MM.1S (cell line): ENCODE measurements at regions not wholly inside any gene's neighbourhood (a gene's known extent, or its start where the extent isn't known, plus 50 kb on each side); places are given as distances from the start of the nearest gene placed in this dataset.

Experiments
- EZH2 ChIP-seq: fragments of 300-600 bp; sonication (generic); optimal IDR thresholded peaks from 2 replicates; pipeline ENCODE3; 2017; ENCODE audit warnings: low read depth, mild to moderate bottlenecking, antibody characterized with exemption, low read length, mixed read lengths
- EZH2phosphoT487 ChIP-seq: fragments of 300-600 bp; sonication (generic); IDR thresholded peaks from 2 replicates; pipeline ENCODE4 v1.6.1; 2018; ENCODE audit warnings: antibody characterized with exemption, low read length

DNA sequence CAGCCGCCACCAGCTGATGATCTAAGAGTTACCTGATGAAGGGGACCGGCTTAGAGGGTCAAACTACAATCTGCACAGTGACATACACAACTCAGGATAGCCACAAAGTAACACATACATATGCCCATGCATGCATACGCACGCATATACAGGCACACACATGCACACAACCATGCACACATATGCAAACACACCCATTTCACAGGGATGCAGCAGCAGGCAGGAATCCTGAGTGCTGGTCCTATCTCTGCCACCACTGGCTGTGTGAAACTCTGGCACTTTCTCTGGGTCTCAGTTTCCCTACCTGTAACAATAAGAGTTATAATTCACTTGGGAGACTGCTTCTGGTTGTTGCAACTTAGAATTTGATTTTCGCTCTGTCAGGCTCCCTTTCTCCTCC lies 520.2 kb downstream of the PTPRU start:
- TF ChIP-seq EZH2 (no peak), EZH2phosphoT487 (no peak)
